ENCODE measurements at regions not wholly inside any gene's neighbourhood (a gene's known extent, or its start where the extent isn't known, plus 50 kb on each side); places are given as distances from the start of the nearest gene placed in this dataset.

- TF ChIP-seq GATA3 (IDR thresholded peaks at IDR 0.05; ENCODE audit: low read depth, low read length) (no peak), GATA2 (IDR thresholded peaks at IDR 0.05; ENCODE audit: low read depth, low read length) (no peak)
Observed at GRCh38 chr3:152669560-152669959, 165.4 kb upstream of the P2RY1 start.

Data from SH-SY5Y (cell line).